Stromal cell of bone marrow (primary cell): ENCODE measurements at regions not wholly inside any gene's neighbourhood (a gene's known extent, or its start where the extent isn't known, plus 50 kb on each side); places are given as distances from the start of the nearest gene placed in this dataset.

Experiments
- DNase-seq: peaks from one replicate; pipeline ENCODE4 v3.0.0-alpha.2; 2012; ENCODE audit warnings: low read depth

DNA sequence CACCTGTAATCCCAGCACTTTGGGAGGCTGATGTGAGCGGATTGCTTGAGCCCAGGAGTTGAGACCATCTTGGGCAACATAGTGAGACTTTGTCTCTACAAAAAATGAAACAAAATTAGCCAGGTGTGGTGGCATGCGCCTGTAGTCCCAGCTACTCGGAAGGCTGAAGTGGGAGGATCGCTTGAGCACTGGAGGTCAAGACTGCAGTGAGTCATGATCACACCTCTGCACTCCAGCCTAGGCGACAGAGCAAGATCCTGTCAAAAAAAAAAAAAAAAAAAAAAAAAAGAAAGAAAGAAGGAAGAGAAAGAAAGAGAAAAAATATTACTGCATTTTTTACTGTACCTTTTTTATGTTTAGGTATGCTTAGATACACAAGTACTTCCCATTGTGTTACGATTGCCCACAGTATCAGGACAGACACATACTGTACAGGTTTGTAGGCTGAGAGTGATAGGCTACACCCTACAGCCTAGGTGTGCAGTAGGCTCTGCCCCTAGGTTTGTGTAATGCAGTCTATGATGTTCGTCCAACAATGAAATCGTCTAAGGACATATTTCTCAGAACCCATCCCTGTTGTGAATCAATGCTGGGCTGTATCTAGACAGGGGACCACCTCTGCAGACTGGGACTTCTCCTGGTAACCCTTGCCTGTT lies 160.4 kb upstream of the PWP1 start:
- no peak for DNase-seq

DNA sequence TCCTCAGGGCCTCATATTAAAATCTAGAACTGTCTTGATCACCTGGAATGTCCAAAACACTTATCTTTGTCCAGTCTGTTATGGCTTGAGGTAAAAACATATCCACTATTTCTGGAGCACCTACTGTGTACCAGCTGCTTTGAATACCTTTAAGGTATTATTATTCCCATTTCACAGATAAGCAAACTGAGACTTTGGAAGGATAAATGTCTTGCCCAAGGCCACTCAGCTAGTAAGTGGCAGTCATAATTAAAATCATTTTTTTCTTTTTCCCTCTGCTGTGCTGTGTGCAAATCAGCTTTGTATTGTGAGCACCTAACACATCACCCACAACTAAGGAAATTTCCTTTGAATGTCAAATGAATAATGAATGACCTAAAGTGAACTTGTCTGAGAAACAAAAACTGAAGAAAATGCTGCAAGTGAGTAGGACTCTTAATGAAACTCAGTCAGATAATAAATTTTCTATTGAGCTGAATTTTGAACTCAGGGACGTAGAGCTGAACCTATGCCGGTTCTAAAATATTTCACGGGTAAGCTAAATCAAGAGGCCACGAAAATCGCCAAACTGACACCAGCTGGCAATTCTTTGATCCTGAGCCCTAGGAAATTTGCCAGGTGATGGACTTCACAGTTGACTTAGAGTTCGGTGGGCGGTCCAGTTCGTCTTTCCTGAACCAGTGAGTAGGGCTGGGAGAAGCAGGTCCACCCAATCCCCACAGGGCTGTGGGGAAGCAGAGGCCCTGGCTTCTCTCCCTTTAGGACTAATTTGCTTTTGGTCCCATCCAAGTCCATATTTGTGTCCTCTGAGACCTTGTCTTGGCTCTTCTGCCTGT lies 159.7 kb upstream of the PWP1 start:
- no peak for DNase-seq

DNA sequence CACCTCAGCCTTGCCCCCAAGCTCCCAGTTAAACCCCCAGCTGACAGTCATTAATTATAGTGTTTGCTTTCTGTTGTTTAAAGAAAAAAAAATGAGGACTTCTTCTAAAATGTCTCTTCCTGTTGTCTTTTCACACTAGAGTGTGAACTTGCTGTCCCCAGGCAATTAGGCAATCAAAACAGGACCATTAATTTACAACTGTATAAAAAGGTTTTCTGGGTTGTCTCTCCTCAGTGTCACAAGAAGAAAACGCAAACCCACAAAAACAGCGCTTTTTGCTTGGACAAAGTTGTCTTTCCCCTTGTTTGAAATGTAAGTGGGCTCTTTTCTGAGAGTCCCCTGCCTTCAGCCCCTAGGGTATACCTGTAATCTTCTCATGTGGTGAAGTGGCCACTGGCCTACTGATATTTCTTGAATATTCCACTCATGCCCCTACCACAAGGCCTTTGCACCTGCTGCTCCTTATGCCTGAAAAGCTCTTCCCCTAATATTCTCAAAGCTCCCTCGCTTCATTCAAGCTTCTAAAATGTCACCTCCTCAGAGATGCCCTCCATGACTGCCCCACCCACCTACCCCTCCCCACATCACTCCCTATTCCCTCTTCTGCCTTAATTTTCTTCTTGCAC lies 158.9 kb upstream of the PWP1 start:
- DNase-seq = no peak

DNA sequence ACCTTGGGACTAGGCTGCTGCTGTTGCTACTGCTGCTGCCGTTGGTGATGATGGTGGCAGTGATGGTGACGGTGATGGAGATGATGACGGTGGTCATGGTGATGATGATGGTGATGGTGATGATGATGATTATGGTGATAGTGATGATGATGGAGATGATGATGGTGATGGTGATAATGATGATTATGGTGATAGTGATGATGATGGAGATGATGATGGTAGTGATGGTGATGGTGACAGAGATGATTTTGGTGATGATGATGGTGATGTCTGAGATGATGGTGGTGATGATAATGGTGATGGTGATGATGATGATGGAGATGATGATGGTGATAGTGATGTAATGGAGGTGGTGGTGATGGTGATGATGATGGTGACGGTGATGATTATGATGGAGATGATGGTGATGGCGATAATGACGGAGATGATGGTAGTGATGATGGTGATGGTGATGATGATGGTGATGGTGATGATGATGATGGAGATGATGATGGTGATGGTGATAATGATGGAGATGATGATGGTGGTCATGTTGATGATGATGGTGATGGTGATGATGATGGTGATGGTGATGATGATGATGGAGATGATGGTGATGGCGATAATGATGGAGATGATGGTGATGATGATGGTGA lies 156.8 kb upstream of the PWP1 start:
- DNase-seq = no peak

DNA sequence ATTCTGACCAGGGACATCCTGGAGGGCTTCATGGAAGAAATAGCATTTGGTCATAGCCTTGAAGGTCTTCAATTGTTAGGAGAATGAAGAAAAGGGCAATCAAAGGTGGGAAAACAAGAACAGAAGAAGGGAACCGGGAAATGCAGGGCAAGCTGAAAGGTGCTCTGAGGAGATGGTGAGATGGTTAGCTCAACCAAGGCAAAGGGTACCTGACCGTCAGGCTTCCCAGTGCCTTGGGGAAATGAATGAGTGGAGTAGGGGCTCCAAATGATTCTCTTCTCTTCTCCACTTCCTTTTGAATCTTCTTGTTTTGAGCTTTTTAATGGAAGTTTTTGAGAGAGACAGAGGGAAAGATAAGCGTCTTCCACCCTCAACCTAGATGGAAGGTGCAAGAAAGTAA lies 155.6 kb upstream of the PWP1 start:
- no peak for DNase-seq

DNA sequence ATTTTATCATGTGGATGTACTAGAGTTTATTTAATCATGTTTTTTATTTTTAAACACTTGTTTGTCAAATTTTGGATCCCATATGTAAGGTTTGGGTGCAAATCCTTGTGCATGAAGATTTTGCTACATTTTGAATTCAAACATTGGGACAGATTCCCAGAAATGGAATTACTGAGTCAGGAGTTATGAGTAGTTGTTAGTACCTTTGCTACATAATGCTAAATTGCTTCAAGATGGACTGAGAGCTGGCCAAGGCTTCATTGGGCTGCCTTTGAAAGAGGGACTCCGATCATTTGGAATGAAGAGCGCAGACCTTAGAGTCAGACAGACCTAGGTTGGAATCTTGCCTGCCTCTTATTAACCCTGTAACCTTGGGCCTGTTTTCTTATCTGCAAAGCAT lies 154.9 kb upstream of the PWP1 start:
- peak; percentile 75 for DNase-seq

DNA sequence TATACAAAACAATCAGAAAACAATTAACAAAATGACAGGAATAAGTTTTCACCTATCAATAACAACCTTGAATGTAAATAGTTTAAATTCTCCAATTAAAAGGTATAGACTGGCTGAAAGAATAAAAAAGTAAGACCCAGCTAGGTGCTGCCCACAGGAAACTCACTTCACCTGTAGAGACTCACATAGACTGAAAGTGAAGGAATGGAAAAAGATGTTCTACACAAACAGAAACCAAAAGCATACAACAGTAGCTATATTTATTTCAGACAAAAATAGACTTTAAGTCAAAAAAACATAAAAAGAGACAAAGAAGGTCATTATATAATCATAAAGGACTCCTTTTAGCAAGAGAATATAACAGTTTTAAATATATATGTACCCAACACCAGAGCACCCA lies 152.4 kb upstream of the PWP1 start:
- no peak for DNase-seq

DNA sequence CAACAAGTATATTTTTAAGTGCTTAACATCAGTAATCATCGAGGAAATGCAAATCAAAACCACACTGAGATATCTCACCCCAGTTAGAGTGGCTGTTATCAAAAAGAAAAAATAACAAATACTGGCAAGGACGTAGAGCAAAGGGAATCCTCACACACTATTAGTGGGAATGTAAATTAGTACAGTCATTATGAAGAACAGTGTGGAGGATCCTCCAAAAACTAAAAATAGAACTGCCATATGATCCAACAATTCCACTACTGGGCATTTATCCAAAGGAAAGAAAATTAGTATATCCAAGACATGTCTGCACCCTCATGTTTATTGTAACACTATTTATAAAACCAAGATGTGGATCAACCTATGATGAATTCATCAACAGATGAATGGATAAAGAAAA lies 149.0 kb upstream of the PWP1 start:
- no peak for DNase-seq

DNA sequence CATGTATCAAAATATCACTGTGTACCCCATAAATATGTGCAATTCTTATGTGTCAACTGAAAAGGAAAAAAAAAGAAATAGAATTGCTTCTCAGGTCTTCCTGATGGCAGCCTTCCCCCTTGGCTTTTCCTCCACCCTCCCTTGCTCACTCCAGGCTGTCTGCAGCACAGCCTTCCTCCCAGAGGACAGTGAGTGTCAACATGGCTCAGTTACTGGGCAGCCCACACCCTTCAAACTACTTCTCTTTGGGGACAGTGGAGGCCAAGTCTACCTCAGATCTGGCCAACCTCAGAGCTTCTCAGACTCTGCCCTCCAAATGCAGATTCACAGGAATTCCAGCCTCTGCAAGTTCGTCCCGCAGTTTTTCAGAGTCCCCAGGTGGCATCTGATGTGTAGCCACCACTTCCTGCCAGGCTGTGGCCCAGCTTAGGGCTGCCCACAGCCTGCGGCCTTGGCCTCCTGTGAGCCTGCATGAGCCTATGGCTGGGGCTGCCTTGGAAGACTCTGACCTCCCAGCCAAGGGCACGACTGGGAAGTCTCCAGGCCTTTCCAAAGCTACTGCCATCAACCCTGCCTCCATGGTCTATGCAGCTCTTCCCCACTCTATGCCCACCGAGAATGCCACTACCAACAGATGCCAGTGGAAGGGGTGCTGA lies 148.0 kb upstream of the PWP1 start:
- no peak for DNase-seq

DNA sequence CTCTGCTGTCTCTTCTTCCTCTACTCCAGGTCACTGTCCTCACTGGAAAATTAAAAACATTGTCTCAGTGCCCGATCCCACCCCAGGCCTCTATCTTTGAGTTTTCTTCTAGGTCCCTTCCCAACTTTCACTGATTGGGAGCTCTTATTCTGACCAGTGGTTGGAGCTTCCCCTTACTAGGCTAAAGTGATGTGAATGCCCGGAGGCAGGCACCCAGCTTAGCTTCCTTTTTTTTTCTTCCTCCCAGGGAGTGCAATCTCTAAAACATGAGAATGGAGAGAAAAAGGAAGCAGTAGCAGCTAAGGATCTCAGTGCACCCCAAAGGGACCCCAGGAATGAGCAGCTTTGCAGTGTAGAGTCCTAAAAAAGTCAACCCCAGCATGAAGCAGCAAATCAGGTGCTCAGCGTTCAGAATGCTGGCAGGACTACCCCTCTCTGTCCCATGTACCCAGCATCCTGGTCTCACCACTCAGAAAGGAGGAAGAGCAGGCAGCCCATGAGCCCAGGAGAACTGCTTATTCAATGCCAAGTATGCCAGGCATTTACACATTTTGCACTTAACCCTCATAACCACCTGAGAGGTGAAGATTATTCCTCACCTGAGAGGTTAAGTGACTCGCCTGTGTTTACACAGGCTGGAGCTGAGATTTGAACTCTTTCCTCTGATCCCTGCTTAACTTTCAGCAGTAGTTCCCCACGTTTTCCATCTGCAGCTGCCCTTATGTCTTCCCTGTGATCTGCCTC lies 146.2 kb upstream of the PWP1 start:
- DNase-seq = no peak

DNA sequence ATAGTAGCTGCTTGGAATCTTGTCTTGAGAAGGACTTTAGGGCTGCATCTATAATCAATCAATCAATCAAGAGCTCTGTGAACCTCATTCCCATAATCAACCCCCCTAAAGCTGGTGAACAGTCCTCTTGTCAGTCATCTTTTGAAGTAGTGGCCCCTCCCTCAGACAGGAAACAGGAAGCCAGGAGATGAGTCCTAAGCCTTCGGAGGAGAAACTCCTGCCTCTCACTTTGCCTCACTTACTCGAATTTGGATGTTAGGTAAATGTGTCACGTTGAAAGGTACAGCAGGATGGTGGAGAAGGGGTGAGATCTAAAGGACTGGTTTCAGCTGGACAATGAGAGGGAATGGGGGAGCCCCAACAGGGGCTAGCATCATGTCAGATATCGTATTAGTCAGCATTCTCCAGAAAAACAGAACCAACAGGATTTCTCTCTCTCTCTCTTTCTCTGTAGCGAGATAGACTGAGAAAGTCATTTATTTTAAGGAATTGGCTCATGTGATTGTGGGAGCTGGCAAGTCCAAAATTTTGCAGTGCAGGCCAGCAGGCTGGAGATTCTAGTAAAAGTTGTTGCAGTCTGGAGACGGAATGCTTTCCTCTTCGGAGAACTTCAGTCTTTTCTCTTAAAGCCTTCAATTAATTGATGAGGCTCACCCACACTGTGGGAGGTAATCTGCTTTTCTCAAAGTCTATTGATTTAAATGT lies 144.4 kb upstream of the PWP1 start:
- DNase-seq = no peak

DNA sequence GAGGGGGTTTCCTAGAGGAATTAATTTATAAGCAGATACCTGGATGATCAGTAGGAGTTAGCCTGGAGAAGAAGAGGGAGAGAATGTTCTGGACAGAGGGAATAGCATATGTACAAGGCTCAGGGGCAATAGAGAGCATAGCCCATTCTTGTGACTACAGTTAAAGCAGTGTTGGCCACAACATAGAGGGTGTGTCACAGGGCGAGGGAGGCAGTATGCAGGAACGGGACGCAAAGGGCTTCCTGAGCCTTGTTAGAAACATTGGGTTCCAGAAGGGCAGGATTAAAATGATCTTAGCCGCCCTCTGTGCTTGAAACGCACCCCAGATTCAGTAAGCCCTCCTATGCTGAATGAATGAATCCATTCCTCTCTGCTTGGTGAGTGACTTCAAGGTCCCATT lies 142.2 kb upstream of the PWP1 start:
- DNase-seq = no peak

DNA sequence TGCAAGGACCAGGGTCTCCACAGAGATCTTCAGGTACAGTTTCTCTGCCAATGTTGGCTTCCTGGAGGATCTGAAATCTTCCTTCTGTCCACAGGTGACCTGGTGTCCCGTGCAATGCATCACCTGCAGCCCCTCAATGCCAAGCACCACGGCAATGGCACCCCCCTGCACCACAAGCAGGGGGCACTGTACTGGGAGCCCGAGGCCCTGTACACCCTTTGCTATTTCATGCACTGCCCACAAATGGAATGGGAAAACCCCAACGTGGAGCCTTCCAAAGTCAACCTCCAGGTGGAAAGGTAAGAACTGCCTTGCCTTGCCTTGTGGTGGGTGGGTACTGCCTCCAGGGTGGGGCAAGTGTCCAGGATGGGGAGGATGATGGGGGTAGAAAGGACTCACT lies 141.8 kb upstream of the PWP1 start:
- no peak for DNase-seq

DNA sequence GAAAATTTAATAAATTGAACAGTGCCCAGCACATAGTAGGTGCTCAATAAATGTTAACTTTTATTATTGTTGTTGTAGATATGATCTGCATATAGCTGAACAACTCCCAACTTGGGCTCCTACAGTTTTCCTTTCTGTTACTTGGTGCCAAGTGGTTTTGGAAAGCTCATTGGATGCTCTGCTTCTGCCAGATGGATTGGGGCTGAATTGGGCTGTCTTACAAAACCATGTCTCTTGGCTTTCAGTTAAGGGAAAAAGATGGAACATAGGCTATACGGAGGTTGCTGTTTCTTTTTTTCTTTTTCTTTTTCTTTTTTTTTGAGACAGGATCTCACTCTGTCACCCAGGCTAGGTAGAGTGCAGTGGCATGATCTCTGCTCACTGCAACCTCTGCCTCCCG lies 140.7 kb upstream of the PWP1 start:
- DNase-seq = peak; percentile 44

DNA sequence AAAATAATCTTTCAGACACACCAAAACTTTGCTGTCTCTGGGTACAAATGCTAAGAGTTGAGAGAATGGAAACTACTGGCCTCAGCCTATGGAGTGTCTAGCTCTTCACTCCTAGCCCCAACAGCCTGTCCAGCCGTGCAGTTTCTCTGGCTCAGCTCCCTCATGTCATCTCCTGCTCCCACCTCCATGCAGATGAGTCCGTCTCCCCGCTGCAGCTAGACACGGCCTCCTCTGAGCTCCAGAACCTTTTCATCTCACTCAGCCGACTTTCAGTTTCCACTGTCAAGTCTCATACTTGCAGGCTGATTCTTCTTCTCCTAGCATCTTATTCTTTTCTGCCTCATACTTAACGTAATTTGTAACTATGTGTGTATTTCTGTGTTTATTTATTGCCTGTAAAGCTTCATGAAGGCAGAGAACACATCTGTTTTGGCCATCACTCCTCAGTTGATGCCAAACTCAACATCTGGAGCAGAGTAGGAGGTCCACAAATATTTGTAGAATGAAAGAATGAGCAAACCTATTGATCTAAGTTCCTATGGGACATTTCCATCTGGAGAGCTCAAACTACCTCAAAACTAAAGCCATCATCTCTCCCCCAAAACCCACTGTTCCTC lies 139.8 kb upstream of the PWP1 start:
- no peak for DNase-seq

DNA sequence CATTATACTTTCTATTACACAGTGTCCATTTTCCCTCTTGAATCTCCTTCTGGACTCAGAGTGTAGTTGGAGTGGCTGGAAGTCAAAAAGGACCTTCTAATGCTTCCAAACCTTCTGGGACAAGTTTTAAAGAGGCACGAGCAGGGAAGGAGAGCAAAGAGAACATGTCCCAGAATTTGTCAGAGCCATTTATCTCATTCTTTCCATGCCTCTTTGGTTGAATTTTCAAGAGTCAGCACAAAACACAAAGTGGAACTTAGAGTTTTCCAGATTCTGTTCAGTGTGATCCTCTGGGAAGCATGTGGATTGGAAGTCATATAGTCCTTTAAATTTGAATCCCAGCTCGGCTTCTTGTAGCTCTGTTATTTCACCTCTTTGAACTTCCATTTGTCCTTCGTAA lies 138.2 kb upstream of the PWP1 start:
- DNase-seq = no peak

DNA sequence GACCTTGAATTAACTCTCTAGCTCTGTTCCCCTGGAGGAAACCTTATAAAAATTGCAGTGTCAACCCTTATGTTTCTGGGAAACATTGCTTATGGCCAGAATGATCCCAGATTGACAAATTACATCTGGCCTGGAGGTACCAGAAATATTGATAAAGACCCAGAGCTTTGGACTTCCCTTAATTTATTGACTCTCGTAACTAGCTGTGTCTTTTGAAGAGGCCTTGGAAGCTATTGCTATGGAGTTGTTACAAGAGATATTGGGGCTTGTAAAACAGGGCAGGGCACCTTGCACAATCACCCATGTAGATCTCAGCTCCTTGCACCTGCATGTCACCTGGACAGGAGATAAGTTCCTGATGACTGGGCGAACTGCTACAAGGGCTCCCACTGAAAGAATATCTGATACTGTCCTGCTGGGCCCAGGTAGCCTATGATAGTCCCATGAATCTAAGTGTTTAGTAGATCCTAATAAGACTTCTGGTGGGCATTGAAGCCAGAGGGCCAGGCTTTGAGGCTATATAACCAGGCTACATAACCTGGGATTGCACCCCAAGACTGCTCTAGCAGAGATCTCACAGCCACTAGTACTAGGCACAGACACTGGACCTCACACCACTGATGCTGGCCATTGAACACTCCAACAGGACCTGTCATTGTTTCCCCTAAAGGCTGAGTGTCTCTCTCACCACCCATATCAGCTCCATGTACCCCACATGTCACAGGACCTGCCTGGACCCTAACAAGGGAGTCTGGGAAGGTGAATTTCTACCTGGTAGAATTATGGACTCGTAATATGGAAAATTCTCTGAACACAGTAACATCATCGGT lies 135.7 kb upstream of the PWP1 start:
- no peak for DNase-seq

DNA sequence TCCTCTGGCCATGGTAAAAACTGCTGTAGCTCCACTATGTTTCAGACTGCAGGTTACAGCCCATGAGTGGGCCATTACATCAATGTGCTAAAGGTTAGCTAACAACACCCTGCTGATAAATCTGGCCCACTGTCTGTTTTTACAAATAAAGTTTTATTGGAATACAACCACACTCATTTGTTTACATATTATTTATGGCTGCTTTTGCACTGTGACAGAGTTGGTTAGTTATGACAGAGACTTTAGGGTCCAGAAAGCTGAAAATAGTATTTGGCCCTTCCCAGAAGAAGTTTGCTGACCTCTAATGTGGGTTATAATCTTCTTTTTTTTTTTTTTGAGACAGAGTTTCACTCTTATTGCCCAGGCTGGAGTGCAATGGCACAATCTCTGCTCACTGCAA lies 134.2 kb upstream of the PWP1 start:
- no peak for DNase-seq

DNA sequence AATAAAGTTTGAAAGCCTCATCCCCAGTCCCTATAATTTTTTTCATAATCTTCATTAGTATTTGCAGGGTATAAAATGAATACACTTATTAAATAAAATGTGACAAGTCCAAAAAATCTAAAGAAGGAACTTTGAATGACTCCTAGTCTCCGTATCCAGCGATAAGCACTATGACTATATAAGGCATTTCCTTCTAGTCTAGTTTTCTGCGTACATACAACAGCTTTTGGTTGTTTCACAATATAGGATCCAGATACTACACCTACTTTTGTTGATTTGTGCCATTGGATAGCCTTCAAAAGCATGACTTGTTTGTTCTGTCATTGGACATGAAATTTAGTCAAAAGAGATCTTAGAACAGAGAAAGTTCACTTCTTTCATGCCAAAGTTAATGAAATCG lies 133.3 kb upstream of the PWP1 start:
- no peak for DNase-seq
